NB4 (cell line): ENCODE measurements at regions not wholly inside any gene's neighbourhood (a gene's known extent, or its start where the extent isn't known, plus 50 kb on each side); places are given as distances from the start of the nearest gene placed in this dataset.

Source experiments
- DNase-seq: peaks from one replicate; pipeline ENCODE4 v3.0.0; 2010; ENCODE audit warnings: low read depth
- H3K4me3 ChIP-seq: one replicate; pipeline ENCODE4 v1.5.1; 2011; ENCODE audit warnings: mild to moderate bottlenecking, low read depth, low read length, moderate library complexity
- MYC ChIP-seq: IDR thresholded peaks from 2 replicates; pipeline ENCODE4 v1.6.1; 2011; ENCODE audit warnings: low read depth, low read length
- POLR2A ChIP-seq: IDR thresholded peaks from 2 replicates; pipeline ENCODE4 v1.6.1; 2011; ENCODE audit warnings: mild to moderate bottlenecking; ENCODE audit not compliant: insufficient read length; ENCODE audit errors: extremely low read depth
- TF ChIP-seq, protein P1 (sequence below): IDR thresholded peaks from one replicate; pipeline ENCODE4 v1.5.1; 2012; ENCODE audit warnings: low read depth, low read length
- TF ChIP-seq, protein P2 (sequence below): IDR thresholded peaks from 2 replicates; pipeline ENCODE4 v1.6.1; 2011; ENCODE audit warnings: low read depth, low read length

DNA sequence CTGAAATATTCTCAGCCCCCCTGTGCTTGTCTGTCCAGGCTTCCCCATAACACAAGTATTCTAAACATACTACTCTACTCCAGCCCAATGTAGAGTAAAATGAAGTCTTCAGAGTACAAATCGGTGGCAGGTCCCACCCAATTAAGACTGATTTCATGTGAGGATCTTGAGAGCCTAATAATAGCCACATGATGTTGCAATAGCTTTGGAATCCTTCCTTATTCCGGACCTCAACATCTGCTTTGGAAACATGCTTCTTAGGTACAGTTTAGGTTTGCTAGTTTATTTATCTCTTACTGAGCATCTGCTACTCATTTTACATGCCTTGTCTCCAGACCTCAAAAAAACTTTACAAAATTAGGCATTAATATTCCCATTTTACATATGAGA, 207.3 kb upstream of the RAB6C start:
- TF ChIP-seq, protein P1, sequence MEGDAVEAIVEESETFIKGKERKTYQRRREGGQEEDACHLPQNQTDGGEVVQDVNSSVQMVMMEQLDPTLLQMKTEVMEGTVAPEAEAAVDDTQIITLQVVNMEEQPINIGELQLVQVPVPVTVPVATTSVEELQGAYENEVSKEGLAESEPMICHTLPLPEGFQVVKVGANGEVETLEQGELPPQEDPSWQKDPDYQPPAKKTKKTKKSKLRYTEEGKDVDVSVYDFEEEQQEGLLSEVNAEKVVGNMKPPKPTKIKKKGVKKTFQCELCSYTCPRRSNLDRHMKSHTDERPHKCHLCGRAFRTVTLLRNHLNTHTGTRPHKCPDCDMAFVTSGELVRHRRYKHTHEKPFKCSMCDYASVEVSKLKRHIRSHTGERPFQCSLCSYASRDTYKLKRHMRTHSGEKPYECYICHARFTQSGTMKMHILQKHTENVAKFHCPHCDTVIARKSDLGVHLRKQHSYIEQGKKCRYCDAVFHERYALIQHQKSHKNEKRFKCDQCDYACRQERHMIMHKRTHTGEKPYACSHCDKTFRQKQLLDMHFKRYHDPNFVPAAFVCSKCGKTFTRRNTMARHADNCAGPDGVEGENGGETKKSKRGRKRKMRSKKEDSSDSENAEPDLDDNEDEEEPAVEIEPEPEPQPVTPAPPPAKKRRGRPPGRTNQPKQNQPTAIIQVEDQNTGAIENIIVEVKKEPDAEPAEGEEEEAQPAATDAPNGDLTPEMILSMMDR, result no peak
- no peak for TF ChIP-seq MYC
- TF ChIP-seq POLR2A, result no peak
- TF ChIP-seq, protein P2, sequence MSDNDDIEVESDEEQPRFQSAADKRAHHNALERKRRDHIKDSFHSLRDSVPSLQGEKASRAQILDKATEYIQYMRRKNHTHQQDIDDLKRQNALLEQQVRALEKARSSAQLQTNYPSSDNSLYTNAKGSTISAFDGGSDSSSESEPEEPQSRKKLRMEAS, result no peak
- no peak for DNase-seq
- no peak overlapping the region for H3K4me3 ChIP-seq

DNA sequence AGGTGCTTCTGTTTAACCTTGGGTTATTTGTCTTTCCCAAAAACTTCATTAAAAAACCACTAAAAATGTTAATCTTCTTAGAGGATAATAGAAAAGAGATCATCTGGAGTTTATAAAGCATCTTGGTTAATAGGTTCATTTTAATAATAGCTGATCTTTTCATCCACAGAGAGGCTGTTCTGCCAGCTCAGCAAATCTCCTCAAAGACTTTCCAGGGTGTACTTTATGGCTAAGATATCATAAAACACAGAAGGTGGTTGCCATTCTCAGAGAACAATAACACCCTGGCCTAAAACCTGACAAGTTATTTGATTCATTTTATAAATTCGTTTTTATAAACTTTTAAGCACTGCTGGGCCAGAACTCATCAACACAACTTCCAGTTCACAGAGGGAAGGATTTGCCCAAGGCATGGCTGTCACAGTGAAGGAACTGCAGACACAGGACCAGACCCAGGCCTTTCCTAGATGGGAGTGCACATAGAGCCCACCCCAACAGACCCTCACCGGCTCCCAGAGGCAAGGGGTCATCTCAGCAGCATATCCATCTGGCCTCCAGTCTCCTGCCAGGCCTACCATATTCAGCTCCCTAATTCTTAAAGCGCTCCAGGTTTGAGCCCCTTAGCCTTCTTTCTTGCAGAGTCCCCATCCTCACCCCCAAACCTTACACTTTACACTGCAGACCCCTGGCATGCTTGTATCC, 203.4 kb upstream of the RAB6C start:
- no peak for DNase-seq
- H3K4me3 ChIP-seq, result no peak overlapping the region
- no peak for TF ChIP-seq POLR2A
- TF ChIP-seq, protein P2, result no peak
- TF ChIP-seq MYC, result no peak
- TF ChIP-seq, protein P1, result no peak

DNA sequence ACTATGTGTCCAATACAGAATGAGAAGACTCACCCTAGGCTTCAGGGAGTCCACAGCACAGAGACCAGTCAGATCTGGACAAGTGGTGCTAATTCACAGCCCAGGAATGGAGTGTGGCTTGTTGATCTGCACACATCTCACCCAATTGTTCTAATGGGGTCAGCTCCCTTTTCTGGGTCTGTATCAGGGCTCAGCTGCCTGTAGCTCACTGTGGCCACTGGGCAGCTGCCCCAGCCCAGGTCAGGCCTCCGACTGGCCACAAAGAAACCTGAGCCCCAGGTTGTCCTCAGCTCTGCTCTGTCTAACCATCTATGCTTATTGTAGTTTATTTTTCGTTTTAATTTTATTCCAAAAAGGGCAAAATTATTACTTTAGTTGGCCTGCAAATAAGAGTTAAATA, 202.3 kb upstream of the RAB6C start:
- H3K4me3 ChIP-seq, result no peak overlapping the region
- TF ChIP-seq, protein P1, result no peak
- TF ChIP-seq, protein P2, result no peak
- no peak for TF ChIP-seq POLR2A
- no peak for TF ChIP-seq MYC
- no peak for DNase-seq

DNA sequence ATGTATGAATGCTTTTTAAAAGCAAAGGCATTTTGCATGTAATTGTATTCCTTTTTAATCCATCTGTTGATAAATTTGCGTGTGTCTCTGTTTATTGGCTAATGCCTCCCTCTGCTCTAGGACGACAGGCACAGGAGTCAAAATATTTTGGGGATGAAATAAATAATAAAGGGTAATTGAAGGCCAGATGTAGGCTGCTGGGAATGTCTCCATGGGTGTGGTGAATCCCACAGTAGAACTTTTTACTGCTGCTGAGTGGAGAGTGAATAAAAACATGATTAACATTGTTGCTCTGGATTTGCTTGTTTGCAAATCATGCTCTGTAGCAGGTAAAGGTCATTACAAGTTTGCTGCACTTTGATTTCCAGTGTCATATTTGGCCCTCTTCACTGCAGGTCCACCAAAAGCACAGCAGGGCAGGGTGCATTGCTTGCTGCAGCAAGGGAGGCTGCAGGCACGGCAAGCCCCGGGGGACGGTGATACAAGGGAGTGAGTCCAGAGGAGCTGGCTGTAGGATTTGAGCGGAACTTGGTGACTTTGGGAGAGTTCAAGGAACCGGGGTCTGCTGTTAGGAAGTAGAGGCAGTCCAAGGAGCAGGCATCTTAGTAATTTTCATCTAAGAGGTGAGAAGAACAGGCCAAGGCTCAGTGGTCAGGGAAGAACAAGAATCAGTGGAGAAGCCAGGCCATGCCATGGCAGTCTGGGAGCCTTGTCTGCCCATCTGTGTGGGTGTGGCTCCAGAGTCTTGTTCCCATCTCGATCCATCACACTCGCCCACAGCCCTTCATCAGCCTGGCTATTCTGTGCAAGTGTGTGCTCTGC, 201.5 kb upstream of the RAB6C start:
- TF ChIP-seq POLR2A (no peak), MYC (no peak)
- TF ChIP-seq, protein P1, result no peak
- TF ChIP-seq, protein P2, result no peak
- H3K4me3 ChIP-seq, result no peak overlapping the region
- no peak for DNase-seq

DNA sequence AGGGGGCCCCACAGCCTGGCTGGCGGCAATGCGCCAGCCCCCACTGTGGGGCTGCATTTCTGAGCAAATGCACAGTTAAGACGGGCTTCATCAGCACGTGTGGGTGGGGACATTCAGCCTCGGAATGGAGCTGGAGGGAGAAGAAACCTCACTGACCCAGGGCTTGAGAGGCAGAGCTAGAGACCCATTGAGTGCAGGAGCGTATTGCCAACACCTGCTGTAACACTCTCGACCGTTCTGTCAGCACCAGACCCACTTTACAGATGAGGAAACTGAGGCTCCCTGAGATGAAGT, 200.9 kb upstream of the RAB6C start:
- DNase-seq, result no peak
- H3K4me3 ChIP-seq, result no peak overlapping the region
- TF ChIP-seq MYC (no peak), POLR2A (no peak)
- TF ChIP-seq, protein P1, result no peak
- TF ChIP-seq, protein P2, result no peak
